ENCODE measurements at regions not wholly inside any gene's neighbourhood (a gene's known extent, or its start where the extent isn't known, plus 50 kb on each side); places are given as distances from the start of the nearest gene placed in this dataset.

GRCh38 chr3:162138509-162138908 is 641.9 kb downstream of the OTOL1 start (continued):
- TF ChIP-seq AR (CRISPR knock-in tag; IDR thresholded peaks at IDR 0.05), result no peak
- TF ChIP-seq FOXP4 (CRISPR knock-in tag; IDR thresholded peaks at IDR 0.05), result no peak
- TF ChIP-seq MXD4 (CRISPR knock-in tag; IDR thresholded peaks at IDR 0.05; ENCODE audit: borderline replicate concordance), result no peak
- no peak for TF ChIP-seq TCF7 (CRISPR knock-in tag; IDR thresholded peaks at IDR 0.05; ENCODE audit: low read depth)
- TF ChIP-seq ZBTB21 (CRISPR knock-in tag; IDR thresholded peaks at IDR 0.05; ENCODE audit: borderline replicate concordance), result no peak

GRCh38 chr3:162139841-162140240 is 643.2 kb downstream of the OTOL1 start:
- Mint-ChIP-seq H3K9me3 (no peaks in the 10 kb centered on the region), H3K4me3 (no peak overlapping the region), H3K27ac (no peak overlapping the region), H3K36me3 (no peaks in the 10 kb centered on the region), H3K27me3 (ENCODE audit: low read depth) (no peaks in the 10 kb centered on the region), H3K4me1 (no peaks in the 10 kb centered on the region)
- ATAC-seq (no peak), DNase-seq (ENCODE audit: low spot score) (no peak)
- TF ChIP-seq JUN (CRISPR knock-in tag; IDR thresholded peaks at IDR 0.05) (no peak), ETV6 (CRISPR knock-in tag; IDR thresholded peaks at IDR 0.05) (no peak), SMAD3 (CRISPR knock-in tag; IDR thresholded peaks at IDR 0.05; ENCODE audit: borderline replicate concordance) (no peak), MAX (CRISPR knock-in tag; IDR thresholded peaks at IDR 0.05) (no peak)
- ChIA-PET POLR2A (no interaction called here), CTCF (no interaction called here)

GRCh38 chr3:162141272-162141791 is 644.7 kb downstream of the OTOL1 start:
- no peaks in the 10 kb centered on the region for H3K4me1 Mint-ChIP-seq
- H3K27ac Mint-ChIP-seq, result no peak overlapping the region
- POLR2A ChIA-PET, result no interaction called here
- ATAC-seq (no peak), DNase-seq (ENCODE audit: low spot score) (no peak)
- H3K4me3 Mint-ChIP-seq, result no peak overlapping the region
- H3K27me3 Mint-ChIP-seq (ENCODE audit: low read depth), result no peaks in the 10 kb centered on the region
- CTCF ChIA-PET, result no interaction called here
- H3K36me3 Mint-ChIP-seq, result no peaks in the 10 kb centered on the region
- no peaks in the 10 kb centered on the region for H3K9me3 Mint-ChIP-seq
- TF ChIP-seq ZNF396 (CRISPR knock-in tag; IDR thresholded peaks at IDR 0.05; ENCODE audit: borderline replicate concordance) (no peak), ZNF263 (CRISPR knock-in tag; IDR thresholded peaks at IDR 0.05; ENCODE audit: low read depth) (no peak), GTF2I (CRISPR knock-in tag; conservative IDR thresholded peaks at IDR 0.05) (no peak), ZNF138 (CRISPR knock-in tag; conservative IDR thresholded peaks at IDR 0.05) (no peak), SMAD3 (CRISPR knock-in tag; IDR thresholded peaks at IDR 0.05; ENCODE audit: borderline replicate concordance) (no peak), ETV6 (CRISPR knock-in tag; IDR thresholded peaks at IDR 0.05) (no peak), ERG (CRISPR knock-in tag; IDR thresholded peaks at IDR 0.05) (no peak), ARID4B (CRISPR knock-in tag; IDR thresholded peaks at IDR 0.05; ENCODE audit: borderline replicate concordance) (no peak), OVOL2 (CRISPR knock-in tag; IDR thresholded peaks at IDR 0.05; ENCODE audit: borderline replicate concordance) (no peak), NFYB (CRISPR knock-in tag; conservative IDR thresholded peaks at IDR 0.05; ENCODE audit: low read depth) (no peak), GABPB1 (CRISPR knock-in tag; IDR thresholded peaks at IDR 0.05) (no peak), ATF2 (CRISPR knock-in tag; IDR thresholded peaks at IDR 0.05; ENCODE audit: borderline replicate concordance, low read depth) (no peak), ATF3 (CRISPR knock-in tag; conservative IDR thresholded peaks at IDR 0.05) (no peak)

Data from WTC11 (cell line).